OCI-LY7 (cell line): ENCODE measurements at regions not wholly inside any gene's neighbourhood (a gene's known extent, or its start where the extent isn't known, plus 50 kb on each side); places are given as distances from the start of the nearest gene placed in this dataset.

Source experiments
- BruUV-seq: library from RNA; stranded (reverse); fragments of 400-500 nt; replicated peaks from 2 replicates; lab custom pipeline; 2021; lab: Mats Ljungman, UMichigan
- CTCF ChIA-PET: fragments of 300-600 bp; sonication (Branson Sonifier 250); formaldehyde crosslinking; loops from one replicate; lab custom pipeline; 2022; ENCODE audit warnings: antibody characterized with exemption; ENCODE audit not compliant: unreplicated experiment; lab: Charles Lee
- POLR2A ChIA-PET: fragments of 300-600 bp; sonication (Branson Sonifier 250); formaldehyde crosslinking; loops from one replicate; lab custom pipeline; 2022; ENCODE audit warnings: antibody characterized with exemption; lab: Charles Lee
- DNase-seq: peaks from one replicate; pipeline ENCODE4 v3.0.0-alpha.2; 2015; ENCODE audit warnings: low spot score
- H2AFZ ChIP-seq: fragments of 200-600 bp; sonication (generic), shearing (Covaris generic); 2 replicates; pipeline ENCODE4 v1.6.1; 2014; ENCODE audit warnings: mild to moderate bottlenecking, antibody characterized with exemption, low read length, moderate library complexity
- H3K27ac ChIP-seq: fragments of 200-600 bp; sonication (generic); 2 replicates; pipeline ENCODE4 v1.5.1; 2014; ENCODE audit warnings: mixed run types, low read depth, mild to moderate bottlenecking, moderate library complexity, low read length, inconsistent platforms; ENCODE audit not compliant: poor library complexity, severe bottlenecking
- H3K36me3 ChIP-seq: fragments of 200-600 bp; sonication (generic); 2 replicates; pipeline ENCODE4 v1.6.1; 2014; ENCODE audit warnings: mild to moderate bottlenecking, antibody characterized with exemption, low read length, moderate library complexity, mixed read lengths; ENCODE audit not compliant: insufficient read depth
- H3K4me1 ChIP-seq: fragments of 200-600 bp; sonication (generic); 2 replicates; pipeline ENCODE4 v1.5.1; 2014; ENCODE audit warnings: mild to moderate bottlenecking, low read length; ENCODE audit not compliant: insufficient read depth, poor library complexity, severe bottlenecking
- H3K4me2 ChIP-seq: fragments of 200-600 bp; sonication (generic); 2 replicates; pipeline ENCODE4 v1.6.1; 2014; ENCODE audit warnings: mild to moderate bottlenecking, low read length
- H3K4me3 ChIP-seq: fragments of 200-600 bp; sonication (generic); 2 replicates; pipeline ENCODE4 v1.5.1; 2014; ENCODE audit warnings: mild to moderate bottlenecking, low read depth, low read length; ENCODE audit not compliant: poor library complexity, severe bottlenecking
- H3K79me2 ChIP-seq: fragments of 200-600 bp; sonication (generic); 2 replicates; pipeline ENCODE4 v1.6.1; 2016; ENCODE audit warnings: low read depth, mild to moderate bottlenecking, low read length, moderate library complexity, mixed read lengths; ENCODE audit not compliant: insufficient read depth
- H3K9me2 ChIP-seq: fragments of 200-600 bp; sonication (generic); 2 replicates; pipeline ENCODE4 v1.6.1; 2016; ENCODE audit warnings: mild to moderate bottlenecking, low read length, mixed read lengths; ENCODE audit not compliant: insufficient read depth
- H3K9me3 ChIP-seq: fragments of 200-600 bp; sonication (generic); 2 replicates; pipeline ENCODE4 v1.6.1; 2014; ENCODE audit warnings: mild to moderate bottlenecking, mixed run types, low read length, mixed read lengths
- H4K20me1 ChIP-seq: fragments of 200-600 bp; sonication (generic); 2 replicates; pipeline ENCODE4 v1.6.1; 2014; ENCODE audit warnings: mild to moderate bottlenecking, antibody characterized with exemption, low read length, moderate library complexity, mixed read lengths; ENCODE audit not compliant: insufficient read depth
- EZH2phosphoT487 ChIP-seq: fragments of 200-600 bp; sonication (generic); IDR thresholded peaks from 2 replicates; pipeline ENCODE4 v1.6.1; 2018; ENCODE audit warnings: low read depth, borderline replicate concordance, mild to moderate bottlenecking, mixed run types, antibody characterized with exemption, low read length, moderate library complexity, mixed read lengths
- intact Hi-C: fragments of 100-400 bp; cut with micrococcal nuclease; formaldehyde crosslinking; loops from one replicate; pipeline ENCODE4 v1.10.0; 2022; ENCODE audit not compliant: unreplicated experiment
- TF ChIP-seq, protein P1 (sequence below): fragments of 200-600 bp; sonication (generic); conservative IDR thresholded peaks from 2 replicates; pipeline ENCODE4 v1.5.1; 2014; ENCODE audit warnings: mild to moderate bottlenecking, antibody characterized with exemption, low read length, moderate library complexity, mixed read lengths

DNA sequence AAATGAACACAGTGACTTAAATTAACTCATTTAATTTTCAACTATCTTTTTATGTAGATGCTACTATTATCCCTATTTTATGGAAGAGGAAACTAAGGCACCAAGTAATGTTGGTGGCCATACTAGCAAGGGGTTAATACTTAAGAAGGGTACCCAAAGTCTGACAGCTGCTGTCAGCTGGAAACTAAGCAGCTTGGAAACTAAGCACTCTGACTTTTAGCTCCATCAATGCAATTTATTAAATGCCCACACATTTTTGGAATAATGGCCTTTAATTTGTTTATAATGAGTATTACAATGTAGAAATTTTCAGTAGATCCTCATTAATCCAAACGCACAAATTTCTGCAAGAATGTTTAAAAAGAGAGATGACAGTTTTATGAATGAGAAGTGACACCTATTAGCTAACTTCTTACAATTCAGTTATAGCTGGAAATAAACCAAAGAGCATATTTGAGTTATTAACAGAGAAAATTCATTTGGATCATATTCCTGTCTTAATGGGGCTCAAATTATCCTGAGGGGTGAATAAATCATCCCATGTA, 483.1 kb upstream of the MBL2 start:
- no peaks in the 10 kb centered on the region for H3K79me2 ChIP-seq
- H3K9me2 ChIP-seq: no peaks in the 10 kb centered on the region
- no peaks in the 10 kb centered on the region for H4K20me1 ChIP-seq
- no peak for DNase-seq
- H3K4me1 ChIP-seq: no peaks in the 10 kb centered on the region
- no TSS peak for BruUV-seq
- H2AFZ ChIP-seq: no peak overlapping the region
- POLR2A ChIA-PET: interaction anchor here (1.4 kb wide), 1 partner anchor 13 kb away, joined by 3 read pairs; no protein-coding TSS in a partner anchor
- H3K4me3 ChIP-seq: no peak overlapping the region
- CTCF ChIA-PET: no interaction called here
- no peak for TF ChIP-seq EZH2phosphoT487
- TF ChIP-seq, protein P1, sequence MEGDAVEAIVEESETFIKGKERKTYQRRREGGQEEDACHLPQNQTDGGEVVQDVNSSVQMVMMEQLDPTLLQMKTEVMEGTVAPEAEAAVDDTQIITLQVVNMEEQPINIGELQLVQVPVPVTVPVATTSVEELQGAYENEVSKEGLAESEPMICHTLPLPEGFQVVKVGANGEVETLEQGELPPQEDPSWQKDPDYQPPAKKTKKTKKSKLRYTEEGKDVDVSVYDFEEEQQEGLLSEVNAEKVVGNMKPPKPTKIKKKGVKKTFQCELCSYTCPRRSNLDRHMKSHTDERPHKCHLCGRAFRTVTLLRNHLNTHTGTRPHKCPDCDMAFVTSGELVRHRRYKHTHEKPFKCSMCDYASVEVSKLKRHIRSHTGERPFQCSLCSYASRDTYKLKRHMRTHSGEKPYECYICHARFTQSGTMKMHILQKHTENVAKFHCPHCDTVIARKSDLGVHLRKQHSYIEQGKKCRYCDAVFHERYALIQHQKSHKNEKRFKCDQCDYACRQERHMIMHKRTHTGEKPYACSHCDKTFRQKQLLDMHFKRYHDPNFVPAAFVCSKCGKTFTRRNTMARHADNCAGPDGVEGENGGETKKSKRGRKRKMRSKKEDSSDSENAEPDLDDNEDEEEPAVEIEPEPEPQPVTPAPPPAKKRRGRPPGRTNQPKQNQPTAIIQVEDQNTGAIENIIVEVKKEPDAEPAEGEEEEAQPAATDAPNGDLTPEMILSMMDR: no peak
- no peaks in the 10 kb centered on the region for H3K9me3 ChIP-seq
- H3K4me2 ChIP-seq: no peak overlapping the region
- H3K36me3 ChIP-seq: no peaks in the 10 kb centered on the region
- no peak overlapping the region for H3K27ac ChIP-seq
- intact Hi-C loops: no loop called here

- BruUV-seq: no TSS peak
- H3K4me1 ChIP-seq: no peaks in the 10 kb centered on the region
- H3K4me3 ChIP-seq: no peak overlapping the region
- ChIA-PET CTCF (no interaction called here), POLR2A (no interaction called here)
- H3K4me2 ChIP-seq: no peak overlapping the region
- no peaks in the 10 kb centered on the region for H3K9me3 ChIP-seq
- no peaks in the 10 kb centered on the region for H3K9me2 ChIP-seq
- H2AFZ ChIP-seq: no peak overlapping the region
- TF ChIP-seq, protein P1: no peak
- no peak for TF ChIP-seq EZH2phosphoT487
- intact Hi-C loops: no loop called here
- no peaks in the 10 kb centered on the region for H3K36me3 ChIP-seq
- no peak for DNase-seq
- no peaks in the 10 kb centered on the region for H3K79me2 ChIP-seq
- H3K27ac ChIP-seq: no peak overlapping the region
- no peaks in the 10 kb centered on the region for H4K20me1 ChIP-seq
These were observed 480.6 kb upstream of the MBL2 start for GRCh38 chr10:53253221-53253620.

GRCh38 chr10:53239873-53240272, 467.3 kb upstream of the MBL2 start:
- Histone ChIP-seq H3K36me3 (no peaks in the 10 kb centered on the region), H4K20me1 (no peaks in the 10 kb centered on the region), H2AFZ (no peak overlapping the region), H3K9me2 (no peaks in the 10 kb centered on the region), H3K27ac (no peak overlapping the region), H3K79me2 (no peaks in the 10 kb centered on the region), H3K4me2 (no peak overlapping the region), H3K4me3 (no peak overlapping the region), H3K9me3 (no peaks in the 10 kb centered on the region), H3K4me1 (no peaks in the 10 kb centered on the region)
- POLR2A ChIA-PET: interaction anchor here (0.6 to 0.7 kb wide), 2 partner anchors 11 to 1008 kb away, joined by 3 read pairs; no protein-coding TSS in a partner anchor
- CTCF ChIA-PET: no interaction called here
- TF ChIP-seq, protein P1: no peak
- no peak for TF ChIP-seq EZH2phosphoT487
- intact Hi-C loops: no loop called here
- BruUV-seq: no TSS peak
- no peak for DNase-seq
